NCI-H187 (cell line): ENCODE measurements at regions not wholly inside any gene's neighbourhood (a gene's known extent, or its start where the extent isn't known, plus 50 kb on each side); places are given as distances from the start of the nearest gene placed in this dataset.

Experiments used
- DNase-seq, 2 experiments: peaks; one replicate each; lab custom pipeline; 2025; lab: John Stamatoyannopoulos, UW

DNA sequence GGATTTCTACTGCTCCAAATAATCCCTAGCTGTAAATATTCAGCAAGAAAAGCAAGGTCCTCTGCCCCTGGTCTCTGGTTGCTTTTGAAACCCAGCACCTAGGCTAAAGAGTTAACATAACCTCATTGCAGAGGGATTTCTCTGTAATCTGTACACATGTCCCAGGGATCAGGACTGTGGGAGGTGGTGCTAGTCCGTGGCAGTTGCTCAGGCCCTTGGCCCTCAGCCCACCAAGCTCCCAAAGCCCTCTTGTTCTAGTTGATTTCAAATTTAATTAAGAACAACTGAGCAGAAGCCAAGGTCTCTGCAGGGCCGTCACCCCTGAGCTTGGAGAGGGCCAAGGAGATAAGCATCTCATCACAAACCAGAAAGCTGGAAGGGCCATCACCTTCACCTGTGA, 181.1 kb downstream of the SOX9 start:
- no peak for DNase-seq

DNA sequence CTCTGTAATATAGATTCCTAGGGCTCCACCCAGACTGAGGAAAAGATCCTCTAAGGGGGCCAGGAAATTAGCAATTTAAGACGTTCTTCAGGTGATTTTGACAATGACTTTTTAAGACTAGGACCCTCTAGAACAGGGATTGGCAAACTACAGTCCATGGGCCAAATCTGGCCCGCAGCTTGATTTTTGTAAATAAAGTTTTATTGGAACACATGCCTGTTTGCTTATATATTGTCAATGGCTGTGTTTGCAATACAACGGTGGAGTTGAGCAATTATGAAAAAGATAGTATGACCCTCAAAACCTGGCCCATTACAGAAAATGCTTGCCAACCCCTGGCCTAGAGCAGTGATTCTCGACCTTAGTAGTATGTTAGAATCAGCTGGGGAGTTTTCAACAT, 181.9 kb downstream of the SOX9 start:
- no peak for DNase-seq

DNA sequence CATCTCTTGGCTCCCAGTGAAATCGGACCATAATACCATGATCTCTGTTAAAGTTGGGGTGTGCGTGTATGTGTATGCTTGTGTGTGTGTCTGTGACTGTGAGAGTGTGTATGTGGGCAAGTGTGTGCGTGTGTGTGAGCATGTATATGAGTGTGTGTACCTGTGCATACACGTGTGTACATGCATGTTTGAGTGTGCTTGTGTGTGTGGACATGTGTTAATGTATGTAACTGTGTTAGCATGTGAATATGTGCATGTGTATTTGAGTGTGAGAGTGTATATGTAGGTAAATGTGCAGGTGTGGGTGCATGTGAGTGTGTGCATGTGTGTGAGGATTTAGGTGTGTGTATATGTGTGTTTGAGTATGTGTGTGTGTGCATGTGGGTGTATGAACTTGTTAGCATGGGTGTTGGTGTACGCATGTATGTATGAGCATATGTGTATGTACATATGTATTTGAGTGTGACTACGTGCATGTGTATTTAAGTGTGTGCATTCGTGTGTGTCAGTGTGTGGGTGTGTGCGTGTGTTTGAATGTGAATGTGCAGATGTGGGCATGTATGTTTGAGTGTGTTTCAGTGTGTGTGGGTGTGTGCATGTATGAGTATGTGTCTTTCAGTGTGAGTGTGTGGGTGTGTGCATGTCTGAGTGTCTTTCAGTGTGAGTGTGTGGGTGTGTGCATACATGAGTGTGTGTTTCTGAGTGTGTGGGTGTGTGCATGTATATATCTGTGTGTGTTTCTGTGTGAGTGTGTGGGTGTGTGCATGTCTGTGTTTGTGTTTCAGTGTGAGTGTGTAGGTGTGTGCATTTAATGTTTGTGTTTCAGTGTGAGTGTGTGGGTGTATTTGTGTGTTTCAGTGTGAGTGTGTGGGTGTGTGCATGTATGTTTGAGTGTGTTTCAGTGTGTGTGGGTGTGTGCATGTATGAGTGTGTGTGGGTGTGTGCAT, 183.2 kb downstream of the SOX9 start:
- DNase-seq: no peak

DNA sequence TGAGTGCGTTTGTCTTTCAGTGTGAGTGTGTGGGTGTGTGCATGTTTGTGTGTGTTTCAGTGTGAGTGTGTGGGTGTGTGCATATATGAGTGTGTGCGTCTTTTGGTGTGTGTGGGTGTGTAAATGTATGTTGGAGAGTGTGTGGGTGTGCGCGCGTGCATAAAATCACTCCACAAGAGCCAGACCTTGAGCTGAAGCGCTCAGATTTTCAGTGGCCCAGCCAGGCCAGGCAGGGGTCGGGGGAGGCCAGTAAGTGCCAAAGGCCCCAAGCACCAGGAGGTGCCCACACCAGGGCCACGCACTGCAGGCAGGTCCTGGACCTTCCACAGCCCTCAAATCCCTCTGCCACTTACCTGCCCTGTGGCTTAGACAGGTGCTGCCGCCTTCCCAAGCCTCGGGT, 184.0 kb downstream of the SOX9 start:
- no peak for DNase-seq

- DNase-seq: no peak
Measured at GRCh38 chr17:72305472-72305871, 184.7 kb downstream of the SOX9 start.

DNA sequence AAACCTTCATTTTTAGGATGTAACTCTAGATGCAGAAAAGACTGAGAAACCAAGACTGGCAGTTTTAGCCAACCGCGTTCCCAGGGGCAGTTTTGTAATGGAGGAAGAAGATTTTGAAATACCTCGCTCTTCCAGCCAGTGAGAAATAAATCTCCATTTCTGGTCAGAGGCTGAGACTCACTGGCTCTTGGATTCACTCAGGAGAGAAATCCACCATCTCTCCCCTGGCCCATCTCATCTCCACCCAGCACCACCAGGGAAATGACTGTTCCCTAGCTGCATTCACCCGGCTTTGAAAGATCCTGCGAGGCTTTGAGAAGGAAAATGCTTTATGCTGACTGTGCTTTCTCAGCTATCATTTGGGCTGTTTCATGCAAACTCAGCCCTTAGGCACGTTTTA, 185.2 kb downstream of the SOX9 start:
- DNase-seq: no peak

- no peak for DNase-seq
Measured at GRCh38 chr17:72307836-72308235, 187.0 kb downstream of the SOX9 start.

GRCh38 chr17:72308744-72309385, 188.0 kb downstream of the SOX9 start:
- no peak for DNase-seq

DNA sequence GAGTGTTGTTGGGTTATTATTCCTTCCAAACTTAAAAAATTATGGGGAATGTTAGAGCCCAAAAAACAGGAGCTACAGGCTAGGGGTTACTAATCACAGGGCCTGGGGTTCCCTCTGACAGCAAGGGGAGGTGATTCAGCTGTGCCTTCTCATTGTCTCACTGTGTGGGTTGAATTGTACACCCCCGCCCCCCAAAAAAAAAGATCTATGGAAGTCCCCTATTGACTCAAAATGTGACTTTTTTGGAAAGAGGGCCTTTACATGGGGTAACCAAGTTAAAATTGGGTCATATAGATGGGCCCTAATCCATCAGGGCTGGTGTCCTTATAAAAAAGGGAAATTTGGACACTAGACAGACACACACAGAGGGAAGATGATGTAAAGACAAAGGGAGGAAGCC, 190.2 kb downstream of the SOX9 start:
- DNase-seq: no peak

- no peak for DNase-seq
Measured at GRCh38 chr17:72315122-72315913, 194.5 kb downstream of the SOX9 start.

GRCh38 chr17:72318131-72318530, 197.3 kb downstream of the SOX9 start:
- DNase-seq: no peak

DNA sequence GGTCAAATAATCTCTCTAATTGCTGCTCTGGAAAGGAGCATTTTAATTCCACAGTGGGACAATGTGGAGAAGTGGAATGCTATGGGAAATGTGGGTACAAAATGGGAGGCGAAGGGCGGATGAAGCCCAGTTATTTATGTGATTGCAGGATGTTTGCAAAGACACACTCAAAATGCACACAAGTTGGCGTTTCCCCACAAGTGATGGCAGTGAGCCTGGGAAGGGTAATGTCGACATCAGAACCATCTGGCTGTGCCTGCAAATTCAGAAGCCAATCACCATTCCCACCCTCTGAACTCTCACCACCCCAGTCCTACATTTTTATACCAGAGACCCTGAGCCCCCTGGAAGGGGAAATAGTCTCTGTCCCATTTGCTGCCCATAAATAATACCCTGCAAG, 201.1 kb downstream of the SOX9 start:
- no peak for DNase-seq

DNA sequence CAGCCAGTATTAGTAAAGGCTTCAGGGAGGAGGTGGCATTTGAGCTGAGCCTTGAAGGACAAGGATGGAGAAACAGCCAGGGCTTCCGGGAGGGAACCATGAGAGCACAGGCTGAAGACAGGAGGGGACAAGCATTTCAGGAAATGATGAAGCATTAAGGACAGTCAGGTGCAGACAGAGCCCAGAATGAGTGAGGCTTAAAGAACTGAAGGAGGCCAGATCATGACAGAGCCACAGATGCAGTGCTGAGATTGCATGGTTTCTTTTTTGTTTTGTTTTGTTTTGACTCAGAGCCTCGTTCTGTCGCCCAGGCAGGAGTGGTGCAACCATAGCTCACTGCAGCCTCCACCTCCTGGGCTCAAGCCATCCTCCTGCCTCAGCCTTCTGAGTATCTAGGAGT, 211.5 kb downstream of the SOX9 start:
- DNase-seq: no peak

DNA sequence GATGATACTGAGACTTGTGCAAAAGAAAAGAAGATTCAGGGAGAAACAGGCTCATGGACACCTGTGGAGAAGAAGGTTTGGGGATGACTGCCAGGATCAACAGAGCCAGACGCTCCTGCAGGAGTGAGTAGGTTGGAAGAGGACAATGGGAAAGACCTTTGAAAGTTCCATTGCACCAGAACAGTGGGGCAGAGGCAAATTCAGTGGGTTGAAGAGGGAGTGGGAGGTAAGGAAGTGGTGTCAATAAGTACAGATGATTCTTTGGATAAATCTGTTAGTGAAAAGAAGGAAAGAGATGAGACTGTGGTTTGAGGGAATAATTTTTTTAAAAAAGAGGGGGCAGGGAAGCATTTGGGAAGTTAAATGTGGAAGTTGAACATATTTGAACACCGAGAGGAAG, 212.8 kb downstream of the SOX9 start:
- no peak for DNase-seq

DNA sequence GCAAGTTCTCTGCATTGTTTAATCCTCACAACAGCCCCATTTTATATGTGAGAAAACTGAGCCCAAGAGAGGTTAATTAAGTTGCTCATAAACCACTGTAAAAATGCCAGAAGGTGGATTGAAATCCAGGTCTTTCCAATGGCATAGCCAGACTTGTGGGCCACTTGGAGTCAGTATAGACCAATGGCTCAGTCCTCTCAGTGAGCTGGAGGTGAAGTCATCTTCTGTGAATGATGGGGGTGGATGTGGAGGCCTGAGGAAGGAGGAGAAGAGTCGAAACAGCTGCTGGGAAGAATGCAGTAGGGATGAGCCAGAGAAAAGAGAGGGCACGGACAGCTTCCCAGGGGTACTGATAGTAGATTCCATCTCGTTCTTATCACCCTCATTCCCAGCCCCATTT, 213.4 kb downstream of the SOX9 start:
- DNase-seq: no peak

DNA sequence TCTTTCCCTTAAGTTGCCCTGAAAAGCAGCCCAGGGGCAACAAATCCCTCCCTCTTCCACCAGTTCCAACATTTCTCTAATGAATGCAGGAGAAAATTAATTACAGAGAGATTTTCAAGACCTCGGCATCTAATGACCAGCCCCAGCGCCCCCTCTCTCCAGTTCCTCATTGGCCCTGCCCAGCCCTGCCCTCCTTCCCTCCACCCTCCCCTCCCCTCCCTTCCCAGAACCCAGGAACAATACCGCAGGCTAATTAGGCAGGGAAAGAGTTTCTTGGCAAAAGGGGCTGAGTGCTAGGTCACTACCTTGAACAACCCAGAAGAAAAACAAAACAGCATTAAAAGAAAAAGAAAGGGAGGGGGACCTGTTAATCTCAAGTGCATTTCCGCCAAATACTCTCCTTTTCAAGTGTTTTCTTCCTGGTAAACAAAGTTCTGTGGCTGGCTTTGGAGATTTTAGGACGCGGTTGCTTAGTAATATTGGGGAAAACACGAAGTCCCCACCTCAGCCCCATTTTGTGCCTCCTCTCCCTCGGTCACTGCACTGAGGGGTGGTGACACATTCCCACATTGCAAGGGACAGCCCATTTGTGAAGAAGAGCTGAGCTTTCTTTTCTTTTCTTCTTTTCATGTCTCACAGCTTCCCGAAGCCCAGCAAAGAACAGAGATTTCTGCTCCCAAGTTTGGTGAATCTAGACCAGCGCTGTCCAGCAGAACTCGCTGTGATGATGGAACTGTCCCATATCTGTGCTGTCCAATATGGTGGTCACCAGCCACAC, 215.4 kb downstream of the SOX9 start:
- DNase-seq: no peak

DNA sequence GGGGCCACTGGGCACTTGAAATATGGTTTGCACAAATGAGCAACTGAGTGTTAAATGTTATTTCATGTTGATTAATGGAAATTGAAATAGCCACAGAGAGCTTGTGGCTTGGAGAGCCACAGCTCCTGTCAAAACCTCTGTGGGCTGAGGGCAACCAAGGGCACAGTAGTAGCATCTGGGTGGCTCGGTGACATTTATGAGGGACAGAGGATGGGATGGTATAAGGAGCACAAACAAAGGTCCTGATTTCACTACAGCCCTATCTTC, 215.9 kb downstream of the SOX9 start:
- no peak for DNase-seq

- DNase-seq: no peak
Measured at GRCh38 chr17:72338304-72338703, 217.5 kb downstream of the SOX9 start.

DNA sequence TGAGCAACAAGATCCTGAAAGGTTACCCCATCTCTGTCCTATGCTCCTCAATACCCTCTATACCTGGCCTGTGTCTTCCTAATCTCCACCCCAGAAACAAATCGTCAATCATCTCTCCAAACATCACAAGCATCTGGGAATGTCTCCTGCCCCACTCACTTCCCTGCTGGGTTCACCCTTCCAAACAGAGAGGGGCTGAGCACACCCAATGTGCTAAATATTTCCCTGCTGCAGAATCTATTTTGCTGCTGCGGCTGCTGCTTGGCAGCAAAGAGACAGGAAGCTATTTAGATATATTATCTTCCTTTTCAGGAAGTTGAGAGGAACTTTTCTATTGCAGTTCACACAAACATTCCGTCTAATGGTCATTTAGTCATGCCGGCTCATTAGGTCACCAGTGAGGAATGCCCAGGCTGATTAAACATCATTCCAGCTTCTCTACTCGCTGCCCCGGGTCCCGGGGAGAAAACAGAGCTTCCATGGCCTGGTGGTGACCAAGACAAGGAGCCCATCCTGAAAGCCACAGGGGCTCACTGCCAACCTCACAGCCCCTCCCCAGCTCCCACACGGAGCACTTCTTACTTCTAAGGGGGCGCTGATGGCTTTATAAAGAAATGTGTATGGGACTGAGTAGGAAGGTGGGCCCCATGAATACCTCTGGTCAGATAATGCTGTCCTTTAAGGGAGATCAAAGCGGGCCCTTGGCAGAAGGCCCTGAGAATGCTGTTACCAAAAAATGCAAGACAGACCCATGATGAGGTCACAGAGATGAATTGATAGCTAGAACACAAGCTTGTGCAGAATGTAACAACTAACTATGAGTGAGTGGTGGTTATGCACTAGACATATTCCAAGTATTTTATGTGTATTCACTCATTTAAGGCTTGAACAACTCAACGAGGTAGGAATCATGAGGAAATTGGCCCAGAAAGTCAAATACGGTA, 218.3 kb downstream of the SOX9 start:
- DNase-seq: no peak

DNA sequence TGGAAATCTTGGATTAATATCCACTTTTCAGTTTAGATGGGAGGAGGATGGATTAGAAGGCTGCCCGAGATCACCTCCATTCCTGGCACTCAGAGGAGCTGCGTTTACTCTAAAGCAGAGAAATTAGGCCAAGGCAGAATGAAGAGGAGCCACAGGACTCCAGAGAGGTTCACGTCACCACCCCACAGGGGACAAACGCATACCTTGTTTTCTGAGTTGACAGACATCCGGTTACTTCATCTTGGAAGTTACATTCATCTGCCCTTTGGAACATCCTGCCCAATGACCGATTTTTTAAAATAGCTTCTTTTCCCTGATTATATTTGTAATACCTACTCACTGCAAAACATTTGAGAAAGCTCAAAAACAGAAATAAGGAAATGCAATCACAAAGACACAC, 220.0 kb downstream of the SOX9 start:
- no peak for DNase-seq

GRCh38 chr17:72342061-72342460, 221.2 kb downstream of the SOX9 start:
- no peak for DNase-seq
